Endothelial cell of umbilical vein (primary cell): ENCODE measurements at regions not wholly inside any gene's neighbourhood (a gene's known extent, or its start where the extent isn't known, plus 50 kb on each side); places are given as distances from the start of the nearest gene placed in this dataset.

Experiments
- BruUV-seq: library from RNA; stranded (reverse); fragments of 400-500 nt; replicated peaks from 2 replicates; lab custom pipeline; 2021; lab: Mats Ljungman, UMichigan
- CTCF ChIA-PET: fragments of 300-600, 350-600 bp; sonication (Branson Sonifier 250); formaldehyde crosslinking; loops from one replicate; lab custom pipeline; 2021; ENCODE audit warnings: antibody characterized with exemption, inconsistent platforms; lab: Charles Lee
- POLR2A ChIA-PET: fragments of 300-600, 350-600 bp; sonication (Branson Sonifier 250); formaldehyde crosslinking; loops from one replicate; lab custom pipeline; 2021; ENCODE audit warnings: antibody characterized with exemption, inconsistent platforms; lab: Charles Lee
- DNase-seq: peaks from one replicate; pipeline ENCODE4 v3.0.0-alpha.2; 2011; ENCODE audit warnings: low read depth, low spot score
- FAIRE-seq: peaks from 2 replicates; lab custom pipeline; 2011; peaks lifted over from hg19 to GRCh38; lab: Jason Lieb, UNC
- H2AFZ ChIP-seq: 2 replicates; pipeline ENCODE4 v1.6.0; 2012; ENCODE audit warnings: low read depth, low read length, control low read depth, inconsistent platforms
- H3K27ac ChIP-seq: 2 replicates; pipeline ENCODE4 v1.5.1; 2011; ENCODE audit warnings: low read depth, mild to moderate bottlenecking, control low read depth, low read length, moderate library complexity; ENCODE audit not compliant: insufficient read depth
- H3K27me3 ChIP-seq, 2 experiments: 2 replicates each; pipeline versions ENCODE4 v1.6.0 to v1.6.1; 2011; ENCODE audit warnings: low read length in 2 of 2, mixed read lengths in 1 of 2; ENCODE audit not compliant: control insufficient read depth in 2 of 2, insufficient read depth in 2 of 2
- H3K36me3 ChIP-seq, 2 experiments: 2 replicates in 1 of 2; 3 replicates in 1 of 2; pipeline ENCODE4 v1.5.1; 2011; ENCODE audit warnings: low read length in 2 of 2, mild to moderate bottlenecking in 1 of 2, moderate library complexity in 1 of 2; ENCODE audit not compliant: control insufficient read depth in 2 of 2, insufficient read depth in 2 of 2; ENCODE audit errors: extremely low read depth in 1 of 2
- H3K4me1 ChIP-seq: 3 replicates; pipeline ENCODE4 v1.5.1; 2011; ENCODE audit warnings: mild to moderate bottlenecking, low read length; ENCODE audit not compliant: control insufficient read depth, insufficient read depth; ENCODE audit errors: extremely low read depth
- H3K4me2 ChIP-seq: 2 replicates; pipeline ENCODE4 v1.6.1; 2011; ENCODE audit warnings: low read length, control low read depth, mixed read lengths; ENCODE audit not compliant: insufficient read depth
- H3K4me3 ChIP-seq, 3 experiments: fragments of 200-600 bp in 1 of 3; sonication (generic), shearing (Covaris generic) in 1 of 3; replicated peaks in 1 of 3; 2 replicates each; pipeline ENCODE4 v1.5.1; 2011 to 2016; ENCODE audit warnings: control low read depth in 3 of 3, low read length in 3 of 3, mild to moderate bottlenecking in 2 of 3, inconsistent platforms in 1 of 3, low read depth in 1 of 3, moderate library complexity in 1 of 3; ENCODE audit not compliant: insufficient read depth in 1 of 3
- H3K79me2 ChIP-seq: 2 replicates; pipeline ENCODE4 v1.6.0; 2012; ENCODE audit warnings: low read length, inconsistent platforms; ENCODE audit not compliant: control insufficient read depth, insufficient read depth
- H3K9ac ChIP-seq: replicated peaks from 2 replicates; pipeline ENCODE3; 2011; ENCODE audit warnings: low read length, control low read depth; ENCODE audit not compliant: insufficient read depth; ENCODE audit errors: extremely low read depth
- H3K9me1 ChIP-seq: replicated peaks from 3 replicates; pipeline ENCODE4 v1.6.0; 2011; ENCODE audit warnings: mild to moderate bottlenecking, low read length; ENCODE audit not compliant: control insufficient read depth, insufficient read depth; ENCODE audit errors: extremely low read depth
- H3K9me3 ChIP-seq: replicated peaks from 2 replicates; pipeline ENCODE4 v1.5.1; 2012; ENCODE audit warnings: low read length, inconsistent platforms; ENCODE audit not compliant: control insufficient read depth, insufficient read depth
- H4K20me1 ChIP-seq: replicated peaks from 2 replicates; pipeline ENCODE3; 2011; ENCODE audit warnings: mild to moderate bottlenecking, low read length; ENCODE audit not compliant: control insufficient read depth, insufficient read depth; ENCODE audit errors: extremely low read depth
- EZH2 ChIP-seq: IDR thresholded peaks from 2 replicates; pipeline ENCODE4 v1.6.1; 2012; ENCODE audit warnings: borderline replicate concordance, low read depth, mild to moderate bottlenecking, moderate library complexity, low read length, inconsistent platforms; ENCODE audit not compliant: severe bottlenecking
- JUN ChIP-seq: IDR thresholded peaks from 2 replicates; pipeline ENCODE4 v1.6.1; 2011; ENCODE audit warnings: borderline replicate concordance, low read depth; ENCODE audit not compliant: insufficient read length, insufficient read depth
- MYC ChIP-seq: IDR thresholded peaks from one replicate; pipeline ENCODE4 v1.6.1; 2011; ENCODE audit warnings: mild to moderate bottlenecking, low read depth, low read length
- dilution Hi-C: fragments of 300-500 bp; cut with MboI; formaldehyde crosslinking; loops from one replicate; pipeline ENCODE4 v1.15.0; 2019; ENCODE audit warnings: low sequenced_read_pairs; ENCODE audit not compliant: extremely low pct_ligation_motif_present
- intact Hi-C: fragments of 100-400 bp; cut with micrococcal nuclease; formaldehyde crosslinking; loops from one replicate; pipeline ENCODE4 v1.10.0; 2022
- TF ChIP-seq, protein P1 (sequence below), 2 donors: IDR thresholded peaks; 1 replicate in 1 of 2; 2 replicates in 1 of 2; pipeline ENCODE4 v1.5.1; 2011; ENCODE audit warnings: low read length in 2 of 2, mild to moderate bottlenecking in 2 of 2, moderate library complexity in 2 of 2, control low read depth in 1 of 2, inconsistent platforms in 1 of 2, low read depth in 1 of 2; ENCODE audit not compliant: insufficient read depth in 1 of 2; ENCODE audit errors: extremely low read depth in 1 of 2
- TF ChIP-seq, protein P2 (sequence below): IDR thresholded peaks from 2 replicates; pipeline ENCODE4 v1.6.1; 2011; ENCODE audit not compliant: insufficient read depth, insufficient read length

DNA sequence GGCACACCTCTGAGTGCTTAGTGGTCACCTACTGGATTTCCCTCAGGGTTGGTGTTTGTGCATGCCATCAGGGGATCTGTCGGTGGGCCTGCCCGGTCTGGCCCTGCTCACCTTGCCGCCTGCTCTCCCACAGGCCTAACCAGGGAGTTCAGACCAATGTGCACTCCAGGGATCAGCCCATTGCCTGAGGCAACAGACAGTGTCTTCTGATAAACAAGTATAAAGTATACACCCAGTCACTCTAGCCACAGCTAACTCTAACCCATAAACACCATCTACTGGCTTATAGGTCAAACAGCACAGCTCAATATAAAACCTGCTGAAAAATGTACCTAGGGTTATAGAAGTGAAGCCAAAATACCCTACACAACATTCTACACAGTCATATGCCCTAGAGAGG is 1300.0 kb downstream of the PLA2G4A start:
- no peaks in the 10 kb centered on the region for H3K36me3 ChIP-seq
- peak overlapping the region; percentile 28 for H2AFZ ChIP-seq
- no peaks in the 10 kb centered on the region for H3K9me3 ChIP-seq
- no peak overlapping the region for H3K4me2 ChIP-seq
- H3K4me1 ChIP-seq, result no peaks in the 10 kb centered on the region
- FAIRE-seq (no peak), DNase-seq (peak; percentile 17)
- no peaks in the 10 kb centered on the region for H3K27me3 ChIP-seq
- BruUV-seq, result no TSS peak
- H4K20me1 ChIP-seq, result no peaks in the 10 kb centered on the region
- POLR2A ChIA-PET, result no interaction called here
- CTCF ChIA-PET, result interaction anchor here (1.0 to 1.8 kb wide), 4 partner anchors 11 to 863 kb away, joined by 3 to 39 read pairs (median 6); no protein-coding TSS in a partner anchor
- no peaks in the 10 kb centered on the region for H3K9me1 ChIP-seq
- H3K4me3 ChIP-seq, result no peak overlapping the region
- H3K27ac ChIP-seq, result no peak overlapping the region
- intact Hi-C loops (loop anchor here (1.0 to 5.0 kb wide), 3 partner anchors 36 to 861 kb away; no protein-coding TSS in a partner anchor), dilution Hi-C loops (no loop called here)
- no peaks in the 10 kb centered on the region for H3K79me2 ChIP-seq
- H3K9ac ChIP-seq, result no peak overlapping the region
- TF ChIP-seq, protein P1, sequence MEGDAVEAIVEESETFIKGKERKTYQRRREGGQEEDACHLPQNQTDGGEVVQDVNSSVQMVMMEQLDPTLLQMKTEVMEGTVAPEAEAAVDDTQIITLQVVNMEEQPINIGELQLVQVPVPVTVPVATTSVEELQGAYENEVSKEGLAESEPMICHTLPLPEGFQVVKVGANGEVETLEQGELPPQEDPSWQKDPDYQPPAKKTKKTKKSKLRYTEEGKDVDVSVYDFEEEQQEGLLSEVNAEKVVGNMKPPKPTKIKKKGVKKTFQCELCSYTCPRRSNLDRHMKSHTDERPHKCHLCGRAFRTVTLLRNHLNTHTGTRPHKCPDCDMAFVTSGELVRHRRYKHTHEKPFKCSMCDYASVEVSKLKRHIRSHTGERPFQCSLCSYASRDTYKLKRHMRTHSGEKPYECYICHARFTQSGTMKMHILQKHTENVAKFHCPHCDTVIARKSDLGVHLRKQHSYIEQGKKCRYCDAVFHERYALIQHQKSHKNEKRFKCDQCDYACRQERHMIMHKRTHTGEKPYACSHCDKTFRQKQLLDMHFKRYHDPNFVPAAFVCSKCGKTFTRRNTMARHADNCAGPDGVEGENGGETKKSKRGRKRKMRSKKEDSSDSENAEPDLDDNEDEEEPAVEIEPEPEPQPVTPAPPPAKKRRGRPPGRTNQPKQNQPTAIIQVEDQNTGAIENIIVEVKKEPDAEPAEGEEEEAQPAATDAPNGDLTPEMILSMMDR (IDR thresholded peaks at IDR 0.05; ENCODE audit: extremely low read depth in 1 of 2, insufficient read depth in 1 of 2, low read depth in 1 of 2, low read length in 2 of 2), result peak in 1 of 2 donors; percentile 8
- TF ChIP-seq MYC, result no peak

DNA sequence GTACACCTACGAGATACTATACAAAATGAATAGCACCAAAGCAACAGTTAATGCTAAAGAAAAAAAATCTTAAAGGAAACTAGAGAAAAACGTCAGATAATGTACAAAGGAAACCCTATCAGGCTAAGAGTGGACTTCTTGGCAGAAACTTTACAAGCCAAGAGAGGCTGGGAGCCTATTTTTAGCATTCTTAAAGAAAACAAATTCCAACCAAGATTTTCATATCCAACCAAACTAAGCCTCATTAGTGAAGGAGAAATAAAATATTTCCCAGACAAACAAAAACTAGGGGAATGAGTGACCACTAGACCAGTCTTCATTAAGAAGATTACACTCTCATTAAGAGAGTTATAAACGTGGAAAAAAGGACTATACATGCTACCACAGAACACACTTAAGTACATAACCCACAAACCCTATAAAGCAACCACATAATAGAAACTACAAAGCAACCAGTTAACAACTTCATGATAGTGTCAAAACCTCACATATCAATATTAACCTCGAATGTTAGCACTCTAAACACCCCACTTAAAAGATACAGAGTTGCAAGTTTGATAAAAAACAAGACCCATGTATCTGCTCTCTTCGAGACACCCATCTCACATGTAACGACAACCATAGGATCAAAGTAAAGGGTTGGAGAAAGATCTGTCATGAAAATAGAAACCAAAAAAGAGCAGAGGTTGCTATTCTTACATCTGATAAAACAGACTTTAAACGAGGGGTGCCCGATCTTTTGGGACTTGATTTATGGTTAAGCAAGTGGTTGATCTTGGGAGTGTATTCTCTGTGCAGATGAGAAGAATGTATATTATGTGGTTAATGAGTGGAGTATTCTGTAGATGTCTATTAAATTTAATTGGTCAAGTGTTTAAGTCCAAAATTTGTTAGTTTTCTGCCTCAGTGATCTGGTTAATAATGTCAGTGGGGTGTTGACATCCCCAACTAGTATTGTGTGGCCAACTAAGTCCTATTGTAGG is 1301.4 kb downstream of the PLA2G4A start:
- H3K27ac ChIP-seq, result no peak overlapping the region
- no peaks in the 10 kb centered on the region for H3K9me1 ChIP-seq
- BruUV-seq, result no TSS peak
- ChIA-PET POLR2A (no interaction called here), CTCF (no interaction called here)
- H2AFZ ChIP-seq, result no peak overlapping the region
- dilution Hi-C loops (no loop called here), intact Hi-C loops (loop anchor here (5.0 kb wide), 2 partner anchors 38 to 863 kb away; no protein-coding TSS in a partner anchor)
- H3K27me3 ChIP-seq, result no peaks in the 10 kb centered on the region
- TF ChIP-seq EZH2 (no peak), MYC (no peak), JUN (no peak)
- TF ChIP-seq, protein P2, sequence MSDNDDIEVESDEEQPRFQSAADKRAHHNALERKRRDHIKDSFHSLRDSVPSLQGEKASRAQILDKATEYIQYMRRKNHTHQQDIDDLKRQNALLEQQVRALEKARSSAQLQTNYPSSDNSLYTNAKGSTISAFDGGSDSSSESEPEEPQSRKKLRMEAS, result no peak
- H3K79me2 ChIP-seq, result no peaks in the 10 kb centered on the region
- H3K4me3 ChIP-seq, result no peak overlapping the region
- no peaks in the 10 kb centered on the region for H3K36me3 ChIP-seq
- no peak for FAIRE-seq
- DNase-seq, result no peak
- no peak overlapping the region for H3K9ac ChIP-seq
- no peak overlapping the region for H3K4me2 ChIP-seq
- no peaks in the 10 kb centered on the region for H3K9me3 ChIP-seq
- no peaks in the 10 kb centered on the region for H3K4me1 ChIP-seq
- H4K20me1 ChIP-seq, result no peaks in the 10 kb centered on the region
